Upper lobe of left lung (tissue), 4 donors: ENCODE measurements at regions not wholly inside any gene's neighbourhood (a gene's known extent, or its start where the extent isn't known, plus 50 kb on each side); places are given as distances from the start of the nearest gene placed in this dataset.

Source experiments
- EP300 ChIP-seq, 4 donors: sonication (generic); formaldehyde crosslinking; IDR thresholded peaks; one replicate each; pipeline ENCODE4 v1.5.1; 2017; ENCODE audit warnings: antibody characterized with exemption in 4 of 4, control low read depth in 2 of 4
- POLR2A ChIP-seq, 4 donors: fragments of 450-650 bp; IDR thresholded peaks; one replicate each; pipeline ENCODE4 v1.5.1; 2016 to 2017; ENCODE audit warnings: antibody characterized with exemption in 4 of 4, mild to moderate bottlenecking in 2 of 4
- TF ChIP-seq, protein P1 (sequence below), 6 experiments: fragments of 450-650 bp in 4 of 6; fragments of 200-600 bp in 2 of 6; sonication (generic) in 2 of 6; IDR thresholded peaks; one replicate each; pipeline ENCODE4 v1.5.1; 2016 to 2019; ENCODE audit warnings: antibody characterized with exemption in 6 of 6

DNA sequence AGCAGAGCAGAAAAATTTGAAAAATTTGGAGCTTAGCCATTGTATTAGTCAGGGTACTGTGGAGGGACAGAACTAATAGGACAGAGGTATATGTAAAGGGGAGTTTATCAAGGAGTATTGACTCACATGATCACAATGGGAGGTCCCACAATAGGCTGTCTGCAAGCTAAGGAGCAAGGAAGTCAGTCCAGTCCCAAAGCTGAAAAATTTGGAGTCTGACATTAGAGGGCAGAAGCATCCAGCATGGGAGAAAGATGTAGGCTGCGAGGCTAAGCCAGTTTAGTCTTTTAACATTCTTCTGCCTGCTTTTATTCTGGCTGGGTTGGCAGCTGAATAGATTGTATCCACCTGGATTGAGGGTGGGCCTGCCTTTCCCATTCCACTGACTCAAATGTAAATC, 82.0 kb downstream of the SMPDL3A start:
- TF ChIP-seq, protein P1, sequence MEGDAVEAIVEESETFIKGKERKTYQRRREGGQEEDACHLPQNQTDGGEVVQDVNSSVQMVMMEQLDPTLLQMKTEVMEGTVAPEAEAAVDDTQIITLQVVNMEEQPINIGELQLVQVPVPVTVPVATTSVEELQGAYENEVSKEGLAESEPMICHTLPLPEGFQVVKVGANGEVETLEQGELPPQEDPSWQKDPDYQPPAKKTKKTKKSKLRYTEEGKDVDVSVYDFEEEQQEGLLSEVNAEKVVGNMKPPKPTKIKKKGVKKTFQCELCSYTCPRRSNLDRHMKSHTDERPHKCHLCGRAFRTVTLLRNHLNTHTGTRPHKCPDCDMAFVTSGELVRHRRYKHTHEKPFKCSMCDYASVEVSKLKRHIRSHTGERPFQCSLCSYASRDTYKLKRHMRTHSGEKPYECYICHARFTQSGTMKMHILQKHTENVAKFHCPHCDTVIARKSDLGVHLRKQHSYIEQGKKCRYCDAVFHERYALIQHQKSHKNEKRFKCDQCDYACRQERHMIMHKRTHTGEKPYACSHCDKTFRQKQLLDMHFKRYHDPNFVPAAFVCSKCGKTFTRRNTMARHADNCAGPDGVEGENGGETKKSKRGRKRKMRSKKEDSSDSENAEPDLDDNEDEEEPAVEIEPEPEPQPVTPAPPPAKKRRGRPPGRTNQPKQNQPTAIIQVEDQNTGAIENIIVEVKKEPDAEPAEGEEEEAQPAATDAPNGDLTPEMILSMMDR (IDR thresholded peaks at IDR 0.05): no peak
- TF ChIP-seq POLR2A (IDR thresholded peaks at IDR 0.05): no peak
- no peak for TF ChIP-seq EP300 (IDR thresholded peaks at IDR 0.05)
